Stimulated activated memory B cell treated with anti-CD40 and anti-IgM and Interleukin-4, amounts not matched to agents 10 μg/mL and 1 μg/mL and 100 μg/mL, for 72 hours (primary cell): ENCODE measurements at regions not wholly inside any gene's neighbourhood (a gene's known extent, or its start where the extent isn't known, plus 50 kb on each side); places are given as distances from the start of the nearest gene placed in this dataset.

Source experiments
- ATAC-seq: fragments of 150-1000 bp; cut with Tn5 transposase; 2 replicates; pipeline ENCODE4 v1.10.0; 2021
- H3K27ac Mint-ChIP-seq: one replicate; pipeline ENCODE4 v1.8.0; 2022; ENCODE audit warnings: mild to moderate bottlenecking, mixed read lengths
- H3K27me3 Mint-ChIP-seq: one replicate; pipeline ENCODE4 v1.8.0; 2022; ENCODE audit warnings: mixed read lengths
- H3K36me3 Mint-ChIP-seq: one replicate; pipeline ENCODE4 v1.8.0; 2022; ENCODE audit warnings: mixed read lengths
- H3K4me1 Mint-ChIP-seq: one replicate; pipeline ENCODE4 v1.8.0; 2022; ENCODE audit warnings: mixed read lengths
- H3K4me3 Mint-ChIP-seq: one replicate; pipeline ENCODE4 v1.8.0; 2022; ENCODE audit warnings: mild to moderate bottlenecking, moderate library complexity, mixed read lengths
- H3K9me3 Mint-ChIP-seq: one replicate; pipeline ENCODE4 v1.8.0; 2022; ENCODE audit warnings: mixed read lengths

GRCh38 chr4:37124800-37125199 lies 119.7 kb upstream of the NWD2 start:
- Mint-ChIP-seq H3K4me3 (no peak overlapping the region), H3K27ac (no peak overlapping the region), H3K9me3 (no peaks in the 10 kb centered on the region), H3K36me3 (no peaks in the 10 kb centered on the region), H3K27me3 (no peaks in the 10 kb centered on the region), H3K4me1 (no peaks in the 10 kb centered on the region)
- ATAC-seq: no peak

GRCh38 chr4:37126051-37126450 lies 118.5 kb upstream of the NWD2 start:
- H3K4me1 Mint-ChIP-seq: no peaks in the 10 kb centered on the region
- no peak overlapping the region for H3K27ac Mint-ChIP-seq
- H3K36me3 Mint-ChIP-seq: no peaks in the 10 kb centered on the region
- no peaks in the 10 kb centered on the region for H3K27me3 Mint-ChIP-seq
- H3K4me3 Mint-ChIP-seq: no peak overlapping the region
- no peak for ATAC-seq
- H3K9me3 Mint-ChIP-seq: no peaks in the 10 kb centered on the region

- Mint-ChIP-seq H3K4me3 (no peak overlapping the region), H3K27ac (no peak overlapping the region), H3K36me3 (no peaks in the 10 kb centered on the region), H3K9me3 (peaks cover 2% of the 10 kb centered on the region), H3K4me1 (no peaks in the 10 kb centered on the region), H3K27me3 (no peaks in the 10 kb centered on the region)
- ATAC-seq: no peak
Observed at GRCh38 chr4:37130465-37130864, 114.1 kb upstream of the NWD2 start.

DNA sequence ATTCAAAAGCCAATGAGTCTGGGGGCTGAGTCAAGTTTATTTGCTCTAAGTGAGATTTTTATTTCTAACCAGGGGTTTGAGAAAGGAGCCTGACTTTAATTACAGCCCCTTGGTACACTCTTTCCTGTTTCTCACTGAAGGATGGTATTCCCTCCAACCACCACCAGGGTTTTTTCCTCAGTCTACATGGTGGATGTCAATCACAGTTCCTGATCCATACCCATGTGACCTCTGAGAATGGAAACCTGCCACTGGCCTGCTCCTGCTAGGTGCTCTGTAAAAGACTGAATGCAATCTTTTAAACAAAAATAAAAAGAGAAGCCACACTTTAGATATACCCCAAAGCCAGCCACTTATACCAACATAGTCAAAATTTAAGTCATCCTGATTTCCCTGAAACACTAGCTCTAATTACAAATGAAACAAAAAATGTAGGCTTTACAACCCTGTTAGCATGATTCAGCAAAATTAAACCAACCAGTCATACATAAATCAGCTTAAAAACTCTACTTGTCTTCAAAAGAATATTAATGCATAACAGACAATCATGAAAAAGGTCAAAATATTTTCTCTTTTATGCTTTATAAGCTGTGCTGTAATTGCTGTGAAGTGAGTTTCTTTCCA lies 112.1 kb upstream of the NWD2 start:
- Mint-ChIP-seq H3K4me3 (no peak overlapping the region), H3K27me3 (no peaks in the 10 kb centered on the region), H3K9me3 (peaks cover 2% of the 10 kb centered on the region), H3K27ac (no peak overlapping the region), H3K36me3 (no peaks in the 10 kb centered on the region), H3K4me1 (no peaks in the 10 kb centered on the region)
- ATAC-seq: no peak

DNA sequence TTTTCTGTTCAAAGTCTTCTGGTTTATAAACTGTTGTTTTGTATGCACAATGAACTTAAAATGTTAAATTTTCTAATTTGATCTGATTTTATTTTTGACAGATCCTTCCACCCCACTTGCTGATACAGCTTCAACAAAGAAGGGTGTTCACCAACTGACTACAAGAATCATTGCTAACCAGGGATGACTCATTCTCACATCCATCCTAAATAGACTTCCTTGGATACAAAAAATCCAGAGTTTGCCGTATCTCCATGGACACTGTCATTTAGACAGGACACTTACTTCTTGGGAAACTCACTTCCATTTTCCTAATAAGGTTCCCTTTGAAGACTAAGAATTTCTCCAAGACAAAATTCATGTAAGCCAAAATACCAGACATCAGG lies 111.6 kb upstream of the NWD2 start:
- Mint-ChIP-seq H3K27ac (no peak overlapping the region), H3K36me3 (no peaks in the 10 kb centered on the region), H3K9me3 (peaks cover 2% of the 10 kb centered on the region), H3K27me3 (no peaks in the 10 kb centered on the region), H3K4me1 (no peaks in the 10 kb centered on the region), H3K4me3 (no peak overlapping the region)
- ATAC-seq: no peak

DNA sequence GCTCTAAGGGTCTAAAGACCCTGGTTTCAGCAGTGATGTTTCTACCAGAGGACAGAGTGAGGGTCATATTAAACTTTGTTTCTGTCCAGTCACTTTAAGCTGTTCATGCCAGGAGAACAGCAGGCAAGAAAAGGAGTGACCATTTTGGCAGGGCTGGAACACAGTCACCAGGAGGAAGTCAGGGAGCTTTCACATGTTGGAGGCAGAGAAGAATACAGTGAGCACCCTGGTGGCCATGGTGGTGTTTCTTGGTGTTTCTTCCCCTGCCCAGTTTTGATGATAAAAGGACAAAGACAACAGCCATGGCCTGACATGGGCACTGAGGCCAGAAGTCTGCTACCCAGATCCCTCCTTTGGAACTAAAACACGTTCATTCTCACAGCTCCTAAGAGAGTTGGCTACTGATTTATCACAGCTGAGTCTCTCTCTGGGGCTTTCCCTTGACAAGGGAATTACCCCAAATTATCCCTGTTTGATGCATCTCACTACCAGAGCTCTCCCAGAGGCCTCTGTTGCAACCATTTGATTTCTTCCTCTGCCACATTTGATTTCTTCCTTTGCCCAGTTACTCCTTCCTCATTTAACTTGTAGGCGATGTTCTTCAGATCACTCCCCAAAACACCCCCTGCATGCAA lies 106.4 kb upstream of the NWD2 start:
- H3K27me3 Mint-ChIP-seq: no peaks in the 10 kb centered on the region
- peaks cover 2% of the 10 kb centered on the region for H3K9me3 Mint-ChIP-seq
- no peaks in the 10 kb centered on the region for H3K4me1 Mint-ChIP-seq
- no peak overlapping the region for H3K4me3 Mint-ChIP-seq
- peak; percentile 31 for ATAC-seq
- H3K27ac Mint-ChIP-seq: no peak overlapping the region
- no peaks in the 10 kb centered on the region for H3K36me3 Mint-ChIP-seq

GRCh38 chr4:37138789-37139188 lies 105.8 kb upstream of the NWD2 start:
- Mint-ChIP-seq H3K4me3 (no peak overlapping the region), H3K27me3 (no peaks in the 10 kb centered on the region), H3K4me1 (no peaks in the 10 kb centered on the region), H3K36me3 (no peaks in the 10 kb centered on the region), H3K27ac (no peak overlapping the region), H3K9me3 (peaks cover 2% of the 10 kb centered on the region)
- ATAC-seq: no peak

DNA sequence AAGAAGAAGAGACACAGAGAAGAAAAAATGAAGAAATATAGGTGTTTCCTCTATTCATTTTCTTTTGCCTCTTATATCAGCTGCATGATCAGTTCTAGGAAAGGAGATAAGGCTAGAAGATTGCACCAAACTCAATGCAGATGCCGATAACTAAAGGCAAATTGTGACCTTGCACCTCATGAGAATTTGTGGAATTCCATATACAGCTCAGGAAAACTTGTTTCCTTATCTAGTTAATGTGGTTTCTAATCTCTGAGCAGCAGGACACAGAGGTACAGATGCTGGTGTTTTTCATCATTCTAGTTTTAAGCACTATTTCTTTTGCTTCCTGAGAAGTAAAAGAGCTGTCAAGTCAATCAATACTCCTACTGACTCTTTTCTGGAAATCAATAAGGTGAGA lies 104.6 kb upstream of the NWD2 start:
- H3K4me1 Mint-ChIP-seq: no peaks in the 10 kb centered on the region
- H3K9me3 Mint-ChIP-seq: peaks cover 7% of the 10 kb centered on the region
- no peaks in the 10 kb centered on the region for H3K27me3 Mint-ChIP-seq
- no peak overlapping the region for H3K27ac Mint-ChIP-seq
- no peaks in the 10 kb centered on the region for H3K36me3 Mint-ChIP-seq
- H3K4me3 Mint-ChIP-seq: no peak overlapping the region
- no peak for ATAC-seq

DNA sequence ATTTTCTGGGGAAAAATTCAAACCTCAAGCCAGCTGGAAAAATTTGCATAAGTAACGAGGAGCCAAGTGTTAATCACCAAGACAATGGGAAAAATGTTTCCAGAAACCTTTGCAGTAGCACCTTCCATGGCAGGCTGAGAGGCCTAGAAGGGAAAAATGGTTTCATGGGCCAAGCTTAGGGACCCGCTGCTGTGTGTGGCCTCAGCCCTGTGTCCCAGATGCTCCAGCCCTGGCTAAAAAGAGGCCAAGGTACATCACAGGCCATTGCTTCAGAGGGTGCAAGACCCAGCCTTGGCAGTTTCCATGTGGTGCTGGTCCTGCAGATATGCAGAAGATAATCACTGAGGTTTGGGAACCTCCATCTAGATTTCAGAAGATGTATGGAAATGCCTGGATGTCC lies 98.3 kb upstream of the NWD2 start:
- H3K27ac Mint-ChIP-seq: no peak overlapping the region
- ATAC-seq: no peak
- no peaks in the 10 kb centered on the region for H3K27me3 Mint-ChIP-seq
- no peaks in the 10 kb centered on the region for H3K4me1 Mint-ChIP-seq
- H3K4me3 Mint-ChIP-seq: no peak overlapping the region
- no peaks in the 10 kb centered on the region for H3K36me3 Mint-ChIP-seq
- H3K9me3 Mint-ChIP-seq: peaks cover 14% of the 10 kb centered on the region

- Mint-ChIP-seq H3K4me1 (no peaks in the 10 kb centered on the region), H3K27me3 (no peaks in the 10 kb centered on the region), H3K4me3 (no peak overlapping the region), H3K36me3 (no peaks in the 10 kb centered on the region), H3K27ac (no peak overlapping the region), H3K9me3 (no peaks in the 10 kb centered on the region)
- ATAC-seq: no peak
Observed at GRCh38 chr4:37157476-37158167, 86.9 kb upstream of the NWD2 start.

DNA sequence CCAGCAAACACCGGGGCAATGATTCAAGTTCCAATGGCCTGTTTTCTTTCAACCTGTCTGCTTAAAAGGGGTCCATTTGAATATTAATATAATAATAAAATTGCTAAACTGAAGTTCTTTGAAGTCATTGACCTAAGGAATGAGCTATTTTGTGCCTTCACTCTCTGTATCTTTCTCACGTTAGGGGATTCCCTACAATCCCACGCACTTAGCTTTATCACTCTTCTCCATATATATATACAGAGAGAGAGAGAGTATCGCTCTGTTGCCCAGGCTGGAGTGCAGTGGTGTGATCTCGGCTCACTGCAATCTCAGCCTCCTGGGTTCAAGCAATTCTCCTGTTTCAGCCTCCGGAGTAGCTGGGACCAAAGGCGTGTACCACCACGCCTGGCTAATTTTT lies 83.9 kb upstream of the NWD2 start:
- no peaks in the 10 kb centered on the region for H3K9me3 Mint-ChIP-seq
- H3K4me1 Mint-ChIP-seq: no peaks in the 10 kb centered on the region
- no peaks in the 10 kb centered on the region for H3K36me3 Mint-ChIP-seq
- H3K27ac Mint-ChIP-seq: no peak overlapping the region
- no peak overlapping the region for H3K4me3 Mint-ChIP-seq
- no peaks in the 10 kb centered on the region for H3K27me3 Mint-ChIP-seq
- no peak for ATAC-seq

DNA sequence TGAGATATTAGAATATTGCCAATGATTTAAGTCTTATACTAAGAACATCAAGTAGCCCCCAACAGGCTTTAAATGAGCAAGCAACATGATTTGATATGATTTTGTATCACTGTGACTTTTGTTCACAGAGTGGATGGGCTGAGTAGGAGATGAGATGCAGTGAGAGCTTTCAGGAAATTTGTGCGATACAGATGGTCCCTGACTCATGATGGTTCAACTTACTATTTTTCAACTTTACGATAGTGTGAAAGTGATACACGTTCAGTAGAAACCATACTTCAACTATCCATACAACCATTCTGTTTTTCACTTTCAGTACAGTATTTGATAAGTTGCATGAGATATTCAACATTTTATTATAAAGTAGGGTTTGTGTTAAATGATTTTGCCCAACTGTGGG lies 78.7 kb upstream of the NWD2 start:
- ATAC-seq: no peak
- Mint-ChIP-seq H3K27ac (no peak overlapping the region), H3K4me3 (no peak overlapping the region), H3K4me1 (no peaks in the 10 kb centered on the region), H3K27me3 (no peaks in the 10 kb centered on the region), H3K36me3 (no peaks in the 10 kb centered on the region), H3K9me3 (no peaks in the 10 kb centered on the region)

DNA sequence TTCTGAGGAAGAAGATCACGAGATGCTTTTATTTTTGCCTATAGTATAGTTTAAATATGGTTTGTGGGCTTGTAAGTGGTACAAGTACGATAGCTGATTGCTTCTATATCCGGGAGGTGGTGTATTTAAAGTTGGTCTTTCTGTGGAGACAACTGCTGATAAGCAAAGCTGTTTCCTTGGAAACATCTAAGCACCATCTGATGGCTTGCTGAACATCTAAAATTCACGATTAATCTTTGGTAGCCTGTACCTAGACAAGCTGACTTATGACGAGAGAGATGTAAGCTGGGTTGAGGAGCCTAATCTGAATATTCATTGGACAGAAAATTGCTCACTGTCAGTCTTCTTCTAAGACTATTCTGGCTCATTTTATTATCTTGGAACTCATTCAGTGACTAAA lies 74.6 kb upstream of the NWD2 start:
- Mint-ChIP-seq H3K36me3 (no peaks in the 10 kb centered on the region), H3K27ac (no peak overlapping the region), H3K4me3 (no peak overlapping the region), H3K27me3 (no peaks in the 10 kb centered on the region), H3K4me1 (no peaks in the 10 kb centered on the region), H3K9me3 (peaks cover 3% of the 10 kb centered on the region)
- no peak for ATAC-seq

- H3K27ac Mint-ChIP-seq: no peak overlapping the region
- no peak for ATAC-seq
- H3K36me3 Mint-ChIP-seq: no peaks in the 10 kb centered on the region
- peaks cover 5% of the 10 kb centered on the region for H3K9me3 Mint-ChIP-seq
- no peaks in the 10 kb centered on the region for H3K4me1 Mint-ChIP-seq
- no peaks in the 10 kb centered on the region for H3K27me3 Mint-ChIP-seq
- H3K4me3 Mint-ChIP-seq: no peak overlapping the region
Observed at GRCh38 chr4:37188100-37188499, 56.4 kb upstream of the NWD2 start.
